OCI-LY7 (cell line): ENCODE measurements at regions not wholly inside any gene's neighbourhood (a gene's known extent, or its start where the extent isn't known, plus 50 kb on each side); places are given as distances from the start of the nearest gene placed in this dataset.

Source experiments
- BruUV-seq: library from RNA; stranded (reverse); fragments of 400-500 nt; replicated peaks from 2 replicates; lab custom pipeline; 2021; lab: Mats Ljungman, UMichigan
- CTCF ChIA-PET: fragments of 300-600 bp; sonication (Branson Sonifier 250); formaldehyde crosslinking; loops from one replicate; lab custom pipeline; 2022; ENCODE audit warnings: antibody characterized with exemption; ENCODE audit not compliant: unreplicated experiment; lab: Charles Lee
- POLR2A ChIA-PET: fragments of 300-600 bp; sonication (Branson Sonifier 250); formaldehyde crosslinking; loops from one replicate; lab custom pipeline; 2022; ENCODE audit warnings: antibody characterized with exemption; lab: Charles Lee
- DNase-seq: peaks from one replicate; pipeline ENCODE4 v3.0.0-alpha.2; 2015; ENCODE audit warnings: low spot score
- H2AFZ ChIP-seq: fragments of 200-600 bp; sonication (generic), shearing (Covaris generic); 2 replicates; pipeline ENCODE4 v1.6.1; 2014; ENCODE audit warnings: mild to moderate bottlenecking, antibody characterized with exemption, low read length, moderate library complexity
- H3K27ac ChIP-seq: fragments of 200-600 bp; sonication (generic); 2 replicates; pipeline ENCODE4 v1.5.1; 2014; ENCODE audit warnings: mixed run types, low read depth, mild to moderate bottlenecking, moderate library complexity, low read length, inconsistent platforms; ENCODE audit not compliant: poor library complexity, severe bottlenecking
- H3K36me3 ChIP-seq: fragments of 200-600 bp; sonication (generic); 2 replicates; pipeline ENCODE4 v1.6.1; 2014; ENCODE audit warnings: mild to moderate bottlenecking, antibody characterized with exemption, low read length, moderate library complexity, mixed read lengths; ENCODE audit not compliant: insufficient read depth
- H3K4me1 ChIP-seq: fragments of 200-600 bp; sonication (generic); 2 replicates; pipeline ENCODE4 v1.5.1; 2014; ENCODE audit warnings: mild to moderate bottlenecking, low read length; ENCODE audit not compliant: insufficient read depth, poor library complexity, severe bottlenecking
- H3K4me2 ChIP-seq: fragments of 200-600 bp; sonication (generic); 2 replicates; pipeline ENCODE4 v1.6.1; 2014; ENCODE audit warnings: mild to moderate bottlenecking, low read length
- H3K4me3 ChIP-seq: fragments of 200-600 bp; sonication (generic); 2 replicates; pipeline ENCODE4 v1.5.1; 2014; ENCODE audit warnings: mild to moderate bottlenecking, low read depth, low read length; ENCODE audit not compliant: poor library complexity, severe bottlenecking
- H3K79me2 ChIP-seq: fragments of 200-600 bp; sonication (generic); 2 replicates; pipeline ENCODE4 v1.6.1; 2016; ENCODE audit warnings: low read depth, mild to moderate bottlenecking, low read length, moderate library complexity, mixed read lengths; ENCODE audit not compliant: insufficient read depth
- H3K9me2 ChIP-seq: fragments of 200-600 bp; sonication (generic); 2 replicates; pipeline ENCODE4 v1.6.1; 2016; ENCODE audit warnings: mild to moderate bottlenecking, low read length, mixed read lengths; ENCODE audit not compliant: insufficient read depth
- H3K9me3 ChIP-seq: fragments of 200-600 bp; sonication (generic); 2 replicates; pipeline ENCODE4 v1.6.1; 2014; ENCODE audit warnings: mild to moderate bottlenecking, mixed run types, low read length, mixed read lengths
- H4K20me1 ChIP-seq: fragments of 200-600 bp; sonication (generic); 2 replicates; pipeline ENCODE4 v1.6.1; 2014; ENCODE audit warnings: mild to moderate bottlenecking, antibody characterized with exemption, low read length, moderate library complexity, mixed read lengths; ENCODE audit not compliant: insufficient read depth
- EZH2phosphoT487 ChIP-seq: fragments of 200-600 bp; sonication (generic); IDR thresholded peaks from 2 replicates; pipeline ENCODE4 v1.6.1; 2018; ENCODE audit warnings: low read depth, borderline replicate concordance, mild to moderate bottlenecking, mixed run types, antibody characterized with exemption, low read length, moderate library complexity, mixed read lengths
- intact Hi-C: fragments of 100-400 bp; cut with micrococcal nuclease; formaldehyde crosslinking; loops from one replicate; pipeline ENCODE4 v1.10.0; 2022; ENCODE audit not compliant: unreplicated experiment
- TF ChIP-seq, protein P1 (sequence below): fragments of 200-600 bp; sonication (generic); conservative IDR thresholded peaks from 2 replicates; pipeline ENCODE4 v1.5.1; 2014; ENCODE audit warnings: mild to moderate bottlenecking, antibody characterized with exemption, low read length, moderate library complexity, mixed read lengths

- Histone ChIP-seq H3K79me2 (no peaks in the 10 kb centered on the region), H3K4me3 (no peak overlapping the region), H3K9me3 (no peaks in the 10 kb centered on the region), H3K36me3 (no peaks in the 10 kb centered on the region), H4K20me1 (no peaks in the 10 kb centered on the region), H3K9me2 (no peaks in the 10 kb centered on the region), H3K27ac (no peak overlapping the region), H3K4me2 (no peak overlapping the region), H3K4me1 (no peaks in the 10 kb centered on the region), H2AFZ (no peak overlapping the region)
- intact Hi-C loops: no loop called here
- TF ChIP-seq, protein P1, sequence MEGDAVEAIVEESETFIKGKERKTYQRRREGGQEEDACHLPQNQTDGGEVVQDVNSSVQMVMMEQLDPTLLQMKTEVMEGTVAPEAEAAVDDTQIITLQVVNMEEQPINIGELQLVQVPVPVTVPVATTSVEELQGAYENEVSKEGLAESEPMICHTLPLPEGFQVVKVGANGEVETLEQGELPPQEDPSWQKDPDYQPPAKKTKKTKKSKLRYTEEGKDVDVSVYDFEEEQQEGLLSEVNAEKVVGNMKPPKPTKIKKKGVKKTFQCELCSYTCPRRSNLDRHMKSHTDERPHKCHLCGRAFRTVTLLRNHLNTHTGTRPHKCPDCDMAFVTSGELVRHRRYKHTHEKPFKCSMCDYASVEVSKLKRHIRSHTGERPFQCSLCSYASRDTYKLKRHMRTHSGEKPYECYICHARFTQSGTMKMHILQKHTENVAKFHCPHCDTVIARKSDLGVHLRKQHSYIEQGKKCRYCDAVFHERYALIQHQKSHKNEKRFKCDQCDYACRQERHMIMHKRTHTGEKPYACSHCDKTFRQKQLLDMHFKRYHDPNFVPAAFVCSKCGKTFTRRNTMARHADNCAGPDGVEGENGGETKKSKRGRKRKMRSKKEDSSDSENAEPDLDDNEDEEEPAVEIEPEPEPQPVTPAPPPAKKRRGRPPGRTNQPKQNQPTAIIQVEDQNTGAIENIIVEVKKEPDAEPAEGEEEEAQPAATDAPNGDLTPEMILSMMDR: no peak
- no peak for TF ChIP-seq EZH2phosphoT487
- ChIA-PET POLR2A (no interaction called here), CTCF (interaction anchor here (0.6 kb wide), 1 partner anchor 9 kb away, joined by 3 read pairs; no protein-coding TSS in a partner anchor)
- DNase-seq: no peak
- no TSS peak for BruUV-seq
These were observed 490.6 kb downstream of the DHX35 start for GRCh38 chr20:39452583-39453340.

DNA sequence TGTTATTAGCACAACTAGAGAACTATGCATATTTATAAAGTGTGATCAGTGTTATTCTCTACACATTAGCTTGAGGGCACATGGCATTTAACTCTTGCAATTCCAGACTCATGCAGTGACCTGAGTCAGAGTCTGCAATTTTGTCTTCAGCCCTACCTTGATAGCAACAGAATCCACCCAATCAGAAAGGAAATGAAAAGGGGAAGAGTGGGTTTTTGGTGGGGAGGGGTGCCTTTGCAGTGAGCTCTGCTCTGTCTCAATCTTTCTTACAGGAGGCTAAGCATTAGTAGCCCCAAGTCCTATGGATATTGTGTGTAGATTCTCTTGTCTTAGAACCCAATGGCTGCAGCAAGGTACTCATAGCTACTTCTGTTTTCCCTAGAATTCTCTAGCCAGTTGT lies 489.2 kb downstream of the DHX35 start:
- DNase-seq: no peak
- CTCF ChIA-PET: no interaction called here
- no peaks in the 10 kb centered on the region for H4K20me1 ChIP-seq
- no TSS peak for BruUV-seq
- H3K27ac ChIP-seq: no peak overlapping the region
- no peak for TF ChIP-seq EZH2phosphoT487
- TF ChIP-seq, protein P1: no peak
- no peak overlapping the region for H3K4me3 ChIP-seq
- H3K9me3 ChIP-seq: no peaks in the 10 kb centered on the region
- H3K9me2 ChIP-seq: no peaks in the 10 kb centered on the region
- H3K79me2 ChIP-seq: no peaks in the 10 kb centered on the region
- no peaks in the 10 kb centered on the region for H3K36me3 ChIP-seq
- no peak overlapping the region for H2AFZ ChIP-seq
- POLR2A ChIA-PET: no interaction called here
- intact Hi-C loops: no loop called here
- H3K4me2 ChIP-seq: no peak overlapping the region
- no peaks in the 10 kb centered on the region for H3K4me1 ChIP-seq

- Histone ChIP-seq H3K27ac (no peak overlapping the region), H3K79me2 (no peaks in the 10 kb centered on the region), H3K36me3 (no peaks in the 10 kb centered on the region), H3K4me1 (no peaks in the 10 kb centered on the region), H2AFZ (no peak overlapping the region), H3K4me3 (no peak overlapping the region), H3K9me3 (no peaks in the 10 kb centered on the region), H3K9me2 (no peaks in the 10 kb centered on the region), H4K20me1 (no peaks in the 10 kb centered on the region), H3K4me2 (no peak overlapping the region)
- no peak for DNase-seq
- ChIA-PET POLR2A (no interaction called here), CTCF (no interaction called here)
- intact Hi-C loops: no loop called here
- no TSS peak for BruUV-seq
- TF ChIP-seq EZH2phosphoT487: no peak
- TF ChIP-seq, protein P1: no peak
These were observed 484.3 kb downstream of the DHX35 start for GRCh38 chr20:39446397-39446796.
